ENCODE measurements at regions not wholly inside any gene's neighbourhood (a gene's known extent, or its start where the extent isn't known, plus 50 kb on each side); places are given as distances from the start of the nearest gene placed in this dataset.

DNA sequence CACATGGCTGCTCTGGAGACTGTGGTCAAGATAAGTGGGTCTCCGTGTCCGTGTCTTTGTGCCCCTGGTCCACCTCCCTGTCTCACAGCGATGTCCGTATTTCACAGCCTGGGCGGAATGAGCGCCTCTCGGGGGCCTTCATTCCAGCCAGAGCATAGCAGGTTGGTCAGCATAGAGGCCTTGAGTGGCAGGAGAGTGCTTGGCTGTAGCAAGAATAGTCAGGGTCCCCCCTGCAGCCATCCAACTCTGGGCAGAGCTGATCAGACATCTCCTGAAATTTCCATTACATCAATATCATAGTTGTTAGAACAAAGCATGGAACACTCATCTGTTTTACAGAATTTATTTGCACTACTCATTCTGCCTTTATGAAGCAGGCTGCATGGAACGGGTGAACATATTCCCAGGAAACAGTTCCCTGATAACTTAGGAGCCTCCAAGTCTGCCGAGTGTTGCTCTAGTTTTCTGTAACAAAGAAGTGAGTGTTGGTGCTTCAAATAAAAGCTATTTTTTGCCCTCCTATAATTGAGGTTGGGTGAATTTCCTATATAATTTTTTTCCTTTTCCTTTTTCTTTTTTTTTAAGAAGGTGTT is 255.3 kb downstream of the INHBA start:
- TF ChIP-seq, protein P1, sequence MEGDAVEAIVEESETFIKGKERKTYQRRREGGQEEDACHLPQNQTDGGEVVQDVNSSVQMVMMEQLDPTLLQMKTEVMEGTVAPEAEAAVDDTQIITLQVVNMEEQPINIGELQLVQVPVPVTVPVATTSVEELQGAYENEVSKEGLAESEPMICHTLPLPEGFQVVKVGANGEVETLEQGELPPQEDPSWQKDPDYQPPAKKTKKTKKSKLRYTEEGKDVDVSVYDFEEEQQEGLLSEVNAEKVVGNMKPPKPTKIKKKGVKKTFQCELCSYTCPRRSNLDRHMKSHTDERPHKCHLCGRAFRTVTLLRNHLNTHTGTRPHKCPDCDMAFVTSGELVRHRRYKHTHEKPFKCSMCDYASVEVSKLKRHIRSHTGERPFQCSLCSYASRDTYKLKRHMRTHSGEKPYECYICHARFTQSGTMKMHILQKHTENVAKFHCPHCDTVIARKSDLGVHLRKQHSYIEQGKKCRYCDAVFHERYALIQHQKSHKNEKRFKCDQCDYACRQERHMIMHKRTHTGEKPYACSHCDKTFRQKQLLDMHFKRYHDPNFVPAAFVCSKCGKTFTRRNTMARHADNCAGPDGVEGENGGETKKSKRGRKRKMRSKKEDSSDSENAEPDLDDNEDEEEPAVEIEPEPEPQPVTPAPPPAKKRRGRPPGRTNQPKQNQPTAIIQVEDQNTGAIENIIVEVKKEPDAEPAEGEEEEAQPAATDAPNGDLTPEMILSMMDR (IDR thresholded peaks at IDR 0.05; ENCODE audit: control insufficient read depth, insufficient read depth, low read depth, low read length, missing control alignments), result no peak
- no peak overlapping the region for H3K4me3 ChIP-seq (ENCODE audit: control insufficient read depth, low read depth, low read length)
- no peak for DNase-seq (ENCODE audit: low read depth)

DNA sequence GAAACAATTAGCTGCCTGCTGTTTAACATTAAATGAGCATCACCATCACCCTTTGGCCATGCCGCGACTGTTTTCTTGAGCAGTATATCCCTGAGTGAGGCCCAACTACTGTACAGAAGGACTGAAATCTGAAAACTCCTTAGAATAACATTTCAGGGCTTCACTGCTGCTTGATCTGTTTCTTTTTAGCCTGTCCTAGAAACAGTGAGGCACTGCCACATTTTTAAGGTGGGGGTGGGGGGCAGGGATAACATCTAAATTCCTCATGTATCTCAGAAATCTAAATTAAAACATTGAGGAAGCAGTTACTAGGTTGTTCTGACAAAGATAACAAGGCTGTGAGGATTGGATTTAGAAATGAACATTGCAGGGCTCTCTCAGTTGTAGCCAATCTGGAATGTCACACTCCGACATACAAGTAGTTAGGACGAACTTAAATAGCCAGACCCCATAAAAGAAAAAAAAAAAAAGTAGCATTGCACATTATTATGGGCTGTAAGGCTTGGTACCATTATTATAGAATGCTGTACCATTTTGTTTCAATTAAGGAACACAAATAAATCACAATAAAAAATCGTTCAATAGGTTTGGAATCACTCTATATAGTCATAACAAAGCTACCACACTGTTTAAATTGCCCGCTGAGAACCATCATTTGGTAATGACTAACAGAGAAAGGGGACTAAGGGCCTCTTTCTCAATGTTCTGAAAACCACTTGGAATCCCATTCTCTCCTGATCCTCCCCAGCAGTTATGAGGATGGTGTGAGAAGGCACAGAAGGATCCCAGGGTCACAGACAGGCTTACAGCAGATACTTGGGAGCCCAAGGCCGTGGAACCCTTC is 256.1 kb downstream of the INHBA start:
- no peak overlapping the region for H3K4me3 ChIP-seq (ENCODE audit: control insufficient read depth, low read depth, low read length)
- TF ChIP-seq, protein P1 (IDR thresholded peaks at IDR 0.05; ENCODE audit: control insufficient read depth, insufficient read depth, low read depth, low read length, missing control alignments), result no peak
- no peak for DNase-seq (ENCODE audit: low read depth)

DNA sequence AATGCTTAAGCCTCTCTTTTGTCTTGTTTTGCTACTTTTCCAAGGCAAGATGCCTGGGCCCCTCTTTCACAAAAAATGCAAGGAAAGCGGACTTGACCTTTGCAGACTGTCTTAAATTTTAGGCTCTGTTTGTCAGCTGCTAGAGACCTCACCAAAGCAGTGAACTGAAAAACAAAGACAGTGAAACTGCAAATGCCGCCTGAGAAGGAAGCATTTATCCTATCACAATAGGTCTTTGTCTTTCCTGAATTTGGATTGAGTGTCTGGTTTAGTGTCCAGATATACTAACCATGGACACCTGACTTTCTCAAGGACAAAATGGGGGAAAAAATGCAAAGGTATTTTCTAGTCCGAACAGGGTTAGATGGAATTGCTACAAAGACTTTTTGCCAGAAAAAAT is 256.9 kb downstream of the INHBA start:
- DNase-seq (ENCODE audit: low read depth), result no peak
- TF ChIP-seq, protein P1 (IDR thresholded peaks at IDR 0.05; ENCODE audit: control insufficient read depth, insufficient read depth, low read depth, low read length, missing control alignments), result no peak
- H3K4me3 ChIP-seq (ENCODE audit: control insufficient read depth, low read depth, low read length), result no peak overlapping the region

DNA sequence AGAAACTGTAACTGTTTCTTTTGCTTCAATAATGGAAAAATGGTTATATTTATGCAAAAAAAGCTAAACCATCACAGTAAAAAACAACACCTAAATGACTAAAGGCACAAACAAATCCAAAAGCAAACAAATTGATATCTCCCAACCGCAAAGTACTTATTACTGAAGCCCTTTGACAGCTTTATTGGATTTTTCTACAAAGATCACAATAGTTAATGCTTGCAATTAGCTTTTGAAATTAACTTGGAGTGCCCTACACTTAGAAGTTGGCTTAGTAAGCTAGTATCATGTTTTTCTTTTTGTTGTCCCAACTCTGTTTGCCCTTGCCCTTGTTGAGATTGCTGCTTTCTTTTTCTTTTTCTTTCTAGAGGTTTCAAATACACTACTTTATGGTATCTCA is 257.5 kb downstream of the INHBA start:
- no peak for DNase-seq (ENCODE audit: low read depth)
- TF ChIP-seq, protein P1 (IDR thresholded peaks at IDR 0.05; ENCODE audit: control insufficient read depth, insufficient read depth, low read depth, low read length, missing control alignments), result no peak
- H3K4me3 ChIP-seq (ENCODE audit: control insufficient read depth, low read depth, low read length), result no peak overlapping the region

DNA sequence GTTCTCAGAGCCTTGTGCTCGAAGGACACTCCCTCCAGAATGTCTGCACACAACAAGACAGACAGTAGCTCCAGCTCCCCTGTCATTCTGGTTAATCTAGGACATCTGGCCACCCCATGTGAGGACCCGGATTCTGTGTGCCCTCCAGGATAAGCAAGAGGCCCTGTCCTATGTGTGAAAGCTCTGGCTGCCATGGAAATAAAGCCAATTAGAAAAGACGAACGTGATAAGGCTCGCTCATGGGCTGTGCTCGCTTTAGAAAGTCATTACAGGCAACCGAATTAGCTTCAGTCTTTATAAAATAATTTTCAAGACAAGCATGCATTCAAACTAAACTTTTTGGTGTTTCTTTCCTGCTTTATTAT is 263.4 kb downstream of the INHBA start:
- H3K4me3 ChIP-seq (ENCODE audit: control insufficient read depth, low read depth, low read length), result no peak overlapping the region
- TF ChIP-seq, protein P1 (IDR thresholded peaks at IDR 0.05; ENCODE audit: control insufficient read depth, insufficient read depth, low read depth, low read length, missing control alignments), result no peak
- DNase-seq (ENCODE audit: low read depth), result no peak

DNA sequence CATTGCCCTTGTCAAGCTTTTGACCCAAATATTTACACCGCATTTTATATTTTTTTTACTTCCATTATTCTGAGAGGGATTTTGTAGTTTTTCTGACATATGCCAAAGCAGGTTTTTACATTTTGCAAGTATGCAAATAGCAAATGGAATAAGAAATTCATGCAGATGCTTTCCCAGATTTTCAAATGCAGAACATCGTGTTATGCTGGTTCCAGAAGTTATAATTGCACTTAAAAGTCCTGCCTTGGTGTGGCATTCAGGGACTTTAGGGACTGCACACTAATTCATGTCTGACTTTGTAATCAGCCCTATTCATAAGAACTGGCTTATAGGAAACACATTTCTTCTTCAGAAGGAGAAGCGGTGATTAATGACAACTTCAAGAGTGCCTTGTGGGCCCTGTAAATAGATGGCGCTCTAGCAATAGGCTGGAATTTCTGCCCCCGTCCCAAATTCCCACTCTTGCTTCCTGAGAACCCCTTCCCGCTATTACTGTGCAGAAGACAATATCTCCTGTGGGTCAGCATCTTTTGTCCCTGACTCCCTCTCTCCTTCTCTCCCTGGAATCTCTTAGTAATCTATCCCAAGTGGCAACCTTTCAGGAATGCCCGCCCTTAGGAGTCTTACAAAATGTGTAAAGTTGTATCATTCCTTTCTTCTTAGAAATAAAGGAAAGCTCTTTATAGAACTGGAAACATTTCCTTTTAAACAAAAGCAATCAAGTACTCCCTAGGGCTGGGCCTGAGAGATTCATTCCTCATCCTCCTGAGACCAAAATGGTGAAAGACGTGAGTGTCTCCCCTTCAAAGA is 264.0 kb downstream of the INHBA start:
- DNase-seq (ENCODE audit: low read depth), result no peak
- H3K4me3 ChIP-seq (ENCODE audit: control insufficient read depth, low read depth, low read length), result no peak overlapping the region
- TF ChIP-seq, protein P1 (IDR thresholded peaks at IDR 0.05; ENCODE audit: control insufficient read depth, insufficient read depth, low read depth, low read length, missing control alignments), result no peak

All from AG09309 (cell line).